ENCODE measurements at regions not wholly inside any gene's neighbourhood (a gene's known extent, or its start where the extent isn't known, plus 50 kb on each side); places are given as distances from the start of the nearest gene placed in this dataset.

DNA sequence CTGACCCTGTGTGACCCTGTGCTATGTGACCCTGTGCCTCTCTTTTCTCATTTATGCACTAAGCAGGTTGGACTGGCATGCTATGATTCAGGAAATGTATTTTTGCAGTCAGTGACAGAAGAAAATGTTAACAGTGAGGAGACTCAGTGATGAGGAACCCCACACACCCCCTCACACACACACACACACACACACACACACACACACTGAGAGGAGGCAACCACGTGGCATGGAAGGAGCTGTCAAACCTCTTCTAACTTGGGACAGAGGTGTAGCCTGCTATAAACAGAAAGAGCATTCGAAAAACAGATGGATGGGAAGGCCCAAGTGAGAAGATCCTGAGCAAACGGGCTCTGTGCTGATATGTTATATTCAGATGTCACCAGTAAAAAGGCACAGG lies 57.9 kb upstream of the GRIA1 start:
- H3K9ac ChIP-seq (ENCODE audit: control insufficient read depth, extremely low read depth, insufficient read depth, low read length), result no peak overlapping the region

DNA sequence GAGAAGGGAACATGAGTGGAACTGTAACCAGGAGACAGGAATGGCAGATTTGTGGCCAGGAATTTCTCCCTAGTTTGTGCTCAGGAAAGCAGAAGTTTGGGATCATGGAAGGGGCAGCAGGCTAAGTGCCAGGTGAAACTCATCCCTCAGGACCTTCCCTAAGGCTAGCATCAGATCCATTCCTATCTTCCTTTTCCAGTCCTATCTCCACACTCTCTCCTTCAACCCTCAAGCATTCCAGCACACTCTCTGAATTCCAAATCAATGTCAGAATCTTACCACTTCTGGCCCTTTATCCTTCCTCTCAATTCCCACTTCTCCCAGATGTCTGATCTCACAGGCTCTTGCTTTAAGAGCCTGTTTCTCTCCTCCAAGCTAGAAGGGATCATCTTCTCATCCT lies 53.2 kb upstream of the GRIA1 start:
- Histone ChIP-seq H3K27ac (ENCODE audit: control insufficient read depth, insufficient read depth, low read length) (no peak overlapping the region), H3K4me3 (ENCODE audit: control insufficient read depth in 2 of 3, extremely low read depth in 1 of 3, insufficient read depth in 2 of 3, low read depth in 1 of 3, low read length in 3 of 3) (no peak overlapping the region), H3K9me3 (ENCODE audit: control insufficient read depth, low read depth, low read length) (no peaks in the 10 kb centered on the region), H3K9me1 (ENCODE audit: control insufficient read depth, extremely low read depth, insufficient read depth, low read length) (no peaks in the 10 kb centered on the region), H3K27me3 (ENCODE audit: control insufficient read depth, extremely low read depth, insufficient read depth, low read length) (no peaks in the 10 kb centered on the region), H3K79me2 (ENCODE audit: control insufficient read depth, insufficient read depth, low read length) (no peaks in the 10 kb centered on the region), H3K4me2 (ENCODE audit: control insufficient read depth, extremely low read depth, insufficient read depth, low read depth, low read length) (no peak overlapping the region), H3K9ac (ENCODE audit: control insufficient read depth, extremely low read depth, insufficient read depth, low read length) (no peak overlapping the region), H3K36me3 (ENCODE audit: control insufficient read depth in 2 of 2, extremely low read depth in 1 of 2, insufficient read depth in 2 of 2, low read length in 2 of 2) (no peaks in the 10 kb centered on the region), H4K20me1 (ENCODE audit: control insufficient read depth, extremely low read depth, insufficient read depth, low read length) (no peaks in the 10 kb centered on the region), H3K4me1 (ENCODE audit: control insufficient read depth, extremely low read depth, insufficient read depth, low read length) (no peaks in the 10 kb centered on the region), H2AFZ (ENCODE audit: control insufficient read depth, low read length) (no peak overlapping the region)
- TF ChIP-seq EZH2 (IDR thresholded peaks at IDR 0.05; ENCODE audit: low read length), result no peak
- TF ChIP-seq, protein P1, sequence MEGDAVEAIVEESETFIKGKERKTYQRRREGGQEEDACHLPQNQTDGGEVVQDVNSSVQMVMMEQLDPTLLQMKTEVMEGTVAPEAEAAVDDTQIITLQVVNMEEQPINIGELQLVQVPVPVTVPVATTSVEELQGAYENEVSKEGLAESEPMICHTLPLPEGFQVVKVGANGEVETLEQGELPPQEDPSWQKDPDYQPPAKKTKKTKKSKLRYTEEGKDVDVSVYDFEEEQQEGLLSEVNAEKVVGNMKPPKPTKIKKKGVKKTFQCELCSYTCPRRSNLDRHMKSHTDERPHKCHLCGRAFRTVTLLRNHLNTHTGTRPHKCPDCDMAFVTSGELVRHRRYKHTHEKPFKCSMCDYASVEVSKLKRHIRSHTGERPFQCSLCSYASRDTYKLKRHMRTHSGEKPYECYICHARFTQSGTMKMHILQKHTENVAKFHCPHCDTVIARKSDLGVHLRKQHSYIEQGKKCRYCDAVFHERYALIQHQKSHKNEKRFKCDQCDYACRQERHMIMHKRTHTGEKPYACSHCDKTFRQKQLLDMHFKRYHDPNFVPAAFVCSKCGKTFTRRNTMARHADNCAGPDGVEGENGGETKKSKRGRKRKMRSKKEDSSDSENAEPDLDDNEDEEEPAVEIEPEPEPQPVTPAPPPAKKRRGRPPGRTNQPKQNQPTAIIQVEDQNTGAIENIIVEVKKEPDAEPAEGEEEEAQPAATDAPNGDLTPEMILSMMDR (optimal IDR thresholded peaks at IDR 0.05 in 1 of 3, IDR thresholded peaks at IDR 0.05 in 1 of 3, conservative IDR thresholded peaks at IDR 0.05 in 1 of 3; ENCODE audit: extremely low read depth in 1 of 3, insufficient read depth in 2 of 3, low read length in 3 of 3), result no peak
- dilution Hi-C loops (cut with MboI; ENCODE audit: extremely low pct_ligation_motif_present, low sequenced_read_pairs), result no loop called here
- FAIRE-seq, result no peak
- no peak for DNase-seq (ENCODE audit: low read depth, low spot score)

More for the DNA sequence above, 57.9 kb upstream of the GRIA1 start:
- TF ChIP-seq, protein P1 (optimal IDR thresholded peaks at IDR 0.05 in 1 of 3, IDR thresholded peaks at IDR 0.05 in 1 of 3, conservative IDR thresholded peaks at IDR 0.05 in 1 of 3; ENCODE audit: extremely low read depth in 1 of 3, insufficient read depth in 2 of 3, low read length in 3 of 3), result no peak
- no peak for TF ChIP-seq EZH2 (IDR thresholded peaks at IDR 0.05; ENCODE audit: low read length)
- Histone ChIP-seq H3K79me2 (ENCODE audit: control insufficient read depth, insufficient read depth, low read length) (no peaks in the 10 kb centered on the region), H4K20me1 (ENCODE audit: control insufficient read depth, extremely low read depth, insufficient read depth, low read length) (no peaks in the 10 kb centered on the region), H3K4me3 (ENCODE audit: control insufficient read depth in 2 of 3, extremely low read depth in 1 of 3, insufficient read depth in 2 of 3, low read depth in 1 of 3, low read length in 3 of 3) (no peak overlapping the region), H3K36me3 (ENCODE audit: control insufficient read depth in 2 of 2, extremely low read depth in 1 of 2, insufficient read depth in 2 of 2, low read length in 2 of 2) (no peaks in the 10 kb centered on the region), H3K4me1 (ENCODE audit: control insufficient read depth, extremely low read depth, insufficient read depth, low read length) (no peaks in the 10 kb centered on the region), H3K9me3 (ENCODE audit: control insufficient read depth, low read depth, low read length) (no peaks in the 10 kb centered on the region), H3K27me3 (ENCODE audit: control insufficient read depth, extremely low read depth, insufficient read depth, low read length) (no peaks in the 10 kb centered on the region), H2AFZ (ENCODE audit: control insufficient read depth, low read length) (no peak overlapping the region), H3K4me2 (ENCODE audit: control insufficient read depth, extremely low read depth, insufficient read depth, low read depth, low read length) (no peak overlapping the region), H3K9me1 (ENCODE audit: control insufficient read depth, extremely low read depth, insufficient read depth, low read length) (no peaks in the 10 kb centered on the region), H3K27ac (ENCODE audit: control insufficient read depth, insufficient read depth, low read length) (no peak overlapping the region)
- no peak for FAIRE-seq
- no peak for DNase-seq (ENCODE audit: low read depth, low spot score)
- dilution Hi-C loops (cut with MboI; ENCODE audit: extremely low pct_ligation_motif_present, low sequenced_read_pairs), result no loop called here
